Ascending aorta (tissue), 2 donors: ENCODE measurements at regions not wholly inside any gene's neighbourhood (a gene's known extent, or its start where the extent isn't known, plus 50 kb on each side); places are given as distances from the start of the nearest gene placed in this dataset.

ENCODE experiments used
- DNase-seq, 2 donors: peaks; one replicate each; pipeline ENCODE4 v3.0.0-alpha.2; 2019; ENCODE audit warnings: low spot score in 2 of 2
- H3K27ac ChIP-seq, 2 donors: fragments of 200-600 bp; sonication (generic); one replicate each; pipeline ENCODE4 v1.5.1; 2016 to 2017; ENCODE audit warnings: mild to moderate bottlenecking in 1 of 2
- H3K27me3 ChIP-seq: fragments of 200-600 bp; sonication (generic); one replicate; pipeline ENCODE4 v1.5.1; 2017
- H3K36me3 ChIP-seq, 2 donors: fragments of 200-600 bp; sonication (generic); one replicate each; pipeline ENCODE4 v1.5.1; 2016
- H3K4me1 ChIP-seq, 2 donors: fragments of 200-600 bp; sonication (generic); one replicate each; pipeline ENCODE4 v1.5.1; 2016 to 2017; ENCODE audit warnings: mild to moderate bottlenecking in 1 of 2
- H3K4me3 ChIP-seq, 2 donors: fragments of 200-600 bp; sonication (generic); one replicate each; pipeline ENCODE4 v1.5.1; 2016 to 2017; ENCODE audit warnings: mild to moderate bottlenecking in 1 of 2
- H3K9me3 ChIP-seq, 2 donors: fragments of 200-600 bp; sonication (generic); one replicate each; pipeline ENCODE4 v1.5.1; 2016
- intact Hi-C: fragments of 100-400 bp; cut with DNase I; formaldehyde crosslinking; loops from one replicate; pipeline ENCODE4 v1.15.1; 2023
- TF ChIP-seq, protein P1 (sequence below), 3 experiments: fragments of 200-600 bp in 2 of 3; fragments of 450-650 bp in 1 of 3; sonication (generic) in 2 of 3; IDR thresholded peaks; one replicate each; pipeline ENCODE4 v1.5.1; 2016 to 2019; ENCODE audit warnings: antibody characterized with exemption in 3 of 3, mild to moderate bottlenecking in 1 of 3, moderate library complexity in 1 of 3

DNA sequence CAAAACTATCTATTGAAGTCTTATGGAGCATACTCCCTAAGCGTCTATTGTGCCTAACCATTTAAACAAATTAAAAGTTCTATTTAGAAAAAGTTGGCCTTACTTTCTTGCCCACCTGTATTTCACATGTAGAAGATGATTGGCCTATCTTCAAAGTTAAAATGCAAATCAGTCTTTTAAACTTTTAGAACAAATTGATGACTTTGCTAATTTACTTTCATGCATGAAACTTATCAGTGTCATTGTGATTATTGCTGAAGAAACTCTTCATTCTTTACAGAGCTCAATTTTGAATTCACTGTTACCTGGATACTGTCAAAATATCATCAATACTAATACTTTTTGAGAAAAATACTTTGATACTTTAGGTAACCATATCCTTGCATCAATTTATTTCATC is 216.1 kb downstream of the COX7C start:
- no peaks in the 10 kb centered on the region for H3K36me3 ChIP-seq
- TF ChIP-seq, protein P1, sequence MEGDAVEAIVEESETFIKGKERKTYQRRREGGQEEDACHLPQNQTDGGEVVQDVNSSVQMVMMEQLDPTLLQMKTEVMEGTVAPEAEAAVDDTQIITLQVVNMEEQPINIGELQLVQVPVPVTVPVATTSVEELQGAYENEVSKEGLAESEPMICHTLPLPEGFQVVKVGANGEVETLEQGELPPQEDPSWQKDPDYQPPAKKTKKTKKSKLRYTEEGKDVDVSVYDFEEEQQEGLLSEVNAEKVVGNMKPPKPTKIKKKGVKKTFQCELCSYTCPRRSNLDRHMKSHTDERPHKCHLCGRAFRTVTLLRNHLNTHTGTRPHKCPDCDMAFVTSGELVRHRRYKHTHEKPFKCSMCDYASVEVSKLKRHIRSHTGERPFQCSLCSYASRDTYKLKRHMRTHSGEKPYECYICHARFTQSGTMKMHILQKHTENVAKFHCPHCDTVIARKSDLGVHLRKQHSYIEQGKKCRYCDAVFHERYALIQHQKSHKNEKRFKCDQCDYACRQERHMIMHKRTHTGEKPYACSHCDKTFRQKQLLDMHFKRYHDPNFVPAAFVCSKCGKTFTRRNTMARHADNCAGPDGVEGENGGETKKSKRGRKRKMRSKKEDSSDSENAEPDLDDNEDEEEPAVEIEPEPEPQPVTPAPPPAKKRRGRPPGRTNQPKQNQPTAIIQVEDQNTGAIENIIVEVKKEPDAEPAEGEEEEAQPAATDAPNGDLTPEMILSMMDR (IDR thresholded peaks at IDR 0.05), result no peak
- H3K4me1 ChIP-seq, result no peaks in the 10 kb centered on the region
- intact Hi-C loops, result no loop called here
- H3K4me3 ChIP-seq, result no peak overlapping the region
- H3K27me3 ChIP-seq, result no peaks in the 10 kb centered on the region
- DNase-seq, result no peak
- no peaks in the 10 kb centered on the region for H3K9me3 ChIP-seq
- H3K27ac ChIP-seq, result no peak overlapping the region

DNA sequence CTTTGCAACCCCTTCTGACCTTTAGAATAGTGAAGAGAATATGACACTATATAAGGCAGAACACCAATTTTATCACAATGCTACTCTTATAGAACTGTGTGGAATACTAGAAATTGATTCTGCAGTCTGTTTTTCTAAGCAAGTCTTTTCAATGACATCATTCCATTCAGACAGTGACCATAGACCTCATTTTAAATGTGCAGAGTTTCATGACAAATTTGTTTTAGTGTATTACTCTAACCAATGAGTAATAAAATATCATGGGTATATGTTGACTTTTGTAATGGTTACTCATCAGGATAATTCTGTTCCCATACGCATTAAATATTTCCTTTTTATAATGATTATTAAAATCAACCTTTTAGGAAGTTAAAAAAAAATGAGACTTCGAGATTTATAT is 219.9 kb downstream of the COX7C start:
- no peaks in the 10 kb centered on the region for H3K4me1 ChIP-seq
- H3K4me3 ChIP-seq, result no peak overlapping the region
- H3K27ac ChIP-seq, result no peak overlapping the region
- H3K36me3 ChIP-seq, result no peaks in the 10 kb centered on the region
- H3K27me3 ChIP-seq, result no peaks in the 10 kb centered on the region
- H3K9me3 ChIP-seq, result no peaks in the 10 kb centered on the region
- TF ChIP-seq, protein P1 (IDR thresholded peaks at IDR 0.05), result no peak
- intact Hi-C loops, result no loop called here
- no peak for DNase-seq

DNA sequence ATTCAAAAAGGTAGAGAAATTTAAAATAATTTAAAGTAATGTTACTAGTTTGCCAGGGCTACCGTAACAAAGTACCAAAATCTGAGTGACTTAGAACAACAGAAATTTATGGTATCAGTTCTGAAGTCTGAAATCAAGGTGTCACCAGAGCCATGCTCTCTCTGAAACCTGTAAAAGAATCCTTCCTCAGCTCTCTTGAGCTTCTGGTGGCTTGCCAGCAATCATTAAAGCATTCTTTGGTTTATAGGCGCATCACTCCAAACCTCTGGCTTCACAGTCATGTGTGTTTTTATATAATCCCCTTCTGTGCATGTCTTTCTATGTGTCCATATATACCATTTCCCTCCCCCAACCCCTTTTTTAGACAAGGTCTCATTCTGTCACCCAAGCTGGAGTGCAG is 220.3 kb downstream of the COX7C start:
- Histone ChIP-seq H3K9me3 (no peaks in the 10 kb centered on the region), H3K27ac (no peak overlapping the region), H3K4me3 (no peak overlapping the region), H3K4me1 (no peaks in the 10 kb centered on the region), H3K27me3 (no peaks in the 10 kb centered on the region), H3K36me3 (no peaks in the 10 kb centered on the region)
- TF ChIP-seq, protein P1 (IDR thresholded peaks at IDR 0.05), result no peak
- no peak for DNase-seq
- intact Hi-C loops, result no loop called here

DNA sequence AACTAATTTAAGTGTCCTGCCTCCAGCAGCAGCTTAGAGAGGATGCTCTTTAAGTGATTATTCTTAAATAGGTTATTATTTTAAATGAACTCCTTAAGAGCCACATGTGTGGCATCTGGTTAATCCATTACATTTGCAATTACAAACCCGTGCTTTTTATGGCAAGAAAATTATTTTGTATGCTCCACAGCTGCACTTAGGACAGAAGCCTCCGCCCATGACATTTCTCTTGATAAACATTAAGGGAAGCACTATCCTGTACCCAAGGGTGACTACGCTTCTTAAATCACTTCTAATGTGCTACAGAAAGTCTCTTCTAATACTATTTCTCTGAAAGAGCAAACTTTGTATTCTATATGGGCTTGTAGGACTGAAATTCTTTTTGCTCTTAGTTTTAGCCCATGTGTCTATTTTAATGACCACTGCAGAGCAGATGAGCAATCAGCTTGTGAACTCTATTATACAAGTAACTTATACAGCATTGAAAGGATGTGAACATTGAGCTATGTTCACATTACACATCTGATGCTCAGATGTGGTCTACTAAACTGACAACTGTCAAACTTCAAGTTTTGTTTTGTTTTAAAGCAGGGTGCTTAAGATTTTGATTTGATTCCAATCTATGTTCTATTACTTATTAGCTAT is 223.4 kb downstream of the COX7C start:
- H3K36me3 ChIP-seq, result no peaks in the 10 kb centered on the region
- H3K27me3 ChIP-seq, result no peaks in the 10 kb centered on the region
- no peak overlapping the region for H3K4me3 ChIP-seq
- no peaks in the 10 kb centered on the region for H3K4me1 ChIP-seq
- intact Hi-C loops, result no loop called here
- TF ChIP-seq, protein P1 (IDR thresholded peaks at IDR 0.05), result no peak
- DNase-seq, result no peak
- H3K27ac ChIP-seq, result no peak overlapping the region
- H3K9me3 ChIP-seq, result no peaks in the 10 kb centered on the region

DNA sequence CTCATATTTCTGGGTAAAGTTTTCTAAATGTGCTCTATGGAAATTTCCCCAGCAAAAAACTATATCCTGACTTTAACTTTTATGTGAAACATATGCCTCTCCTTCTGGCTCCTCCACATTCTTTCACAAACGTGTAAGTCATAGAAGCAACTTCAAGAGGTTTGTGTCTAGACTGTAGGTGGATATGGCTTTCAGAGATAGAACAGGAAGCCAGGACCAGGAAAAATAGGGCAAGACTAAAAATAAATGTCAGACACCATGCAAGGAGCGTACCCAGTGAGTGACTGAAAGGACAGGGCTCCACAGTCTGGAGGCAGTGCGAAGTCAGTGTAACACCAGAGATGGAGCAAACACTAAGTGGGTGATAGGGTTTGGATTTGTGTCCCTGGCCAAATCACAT is 240.7 kb downstream of the COX7C start:
- no peaks in the 10 kb centered on the region for H3K4me1 ChIP-seq
- intact Hi-C loops, result no loop called here
- no peak overlapping the region for H3K4me3 ChIP-seq
- H3K9me3 ChIP-seq, result no peaks in the 10 kb centered on the region
- H3K27ac ChIP-seq, result no peak overlapping the region
- no peak for DNase-seq
- TF ChIP-seq, protein P1 (IDR thresholded peaks at IDR 0.05), result no peak
- no peaks in the 10 kb centered on the region for H3K27me3 ChIP-seq
- H3K36me3 ChIP-seq, result no peaks in the 10 kb centered on the region

DNA sequence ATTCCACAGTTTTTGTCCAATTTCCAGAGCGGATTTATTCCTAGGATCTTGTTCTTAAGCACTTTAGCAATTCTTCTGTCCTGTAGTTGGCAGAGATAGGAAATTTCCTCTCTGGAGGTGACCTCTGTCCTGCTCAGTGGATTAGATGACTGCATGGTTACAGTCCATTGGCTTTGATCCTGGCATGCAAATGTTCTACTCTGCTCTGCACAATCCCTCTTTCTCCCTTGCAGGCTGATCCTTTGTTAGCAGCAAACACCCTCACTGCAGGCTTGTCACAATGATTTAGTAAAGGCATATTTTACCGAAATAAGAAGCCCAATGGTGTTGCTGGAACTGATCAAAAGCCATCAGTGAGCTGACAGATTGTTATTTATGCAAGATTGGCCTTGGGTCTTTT is 243.8 kb downstream of the COX7C start:
- TF ChIP-seq, protein P1 (IDR thresholded peaks at IDR 0.05), result no peak
- DNase-seq, result no peak
- Histone ChIP-seq H3K9me3 (no peaks in the 10 kb centered on the region), H3K27ac (no peak overlapping the region), H3K36me3 (no peaks in the 10 kb centered on the region), H3K4me1 (no peaks in the 10 kb centered on the region), H3K27me3 (no peaks in the 10 kb centered on the region), H3K4me3 (no peak overlapping the region)
- intact Hi-C loops, result no loop called here
